ENCODE measurements at regions not wholly inside any gene's neighbourhood (a gene's known extent, or its start where the extent isn't known, plus 50 kb on each side); places are given as distances from the start of the nearest gene placed in this dataset.

DNA sequence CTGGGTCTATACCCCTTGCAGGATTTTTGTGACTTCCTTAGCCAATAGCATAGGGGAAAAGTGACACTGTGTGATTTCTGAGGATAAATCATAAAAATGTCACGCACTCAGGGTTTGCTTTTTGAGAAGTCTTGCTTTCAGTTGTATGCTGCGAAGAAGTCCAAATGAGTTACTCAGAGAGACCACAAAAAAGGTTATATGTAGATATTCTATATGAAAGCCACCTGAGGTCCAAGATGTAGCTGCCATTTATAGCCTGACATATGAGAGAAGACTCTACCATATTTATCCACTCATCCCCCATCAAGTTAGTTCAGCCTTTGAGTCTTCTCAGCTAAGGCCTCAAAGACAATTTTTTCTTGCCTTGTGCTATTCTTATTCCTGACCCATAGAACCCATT, 488.3 kb upstream of the MAP2 start:
- no peak overlapping the region for H2AFZ ChIP-seq (ENCODE audit: control insufficient read depth, low read length)
- H3K36me3 ChIP-seq (ENCODE audit: control insufficient read depth in 2 of 2, extremely low read depth in 1 of 2, insufficient read depth in 2 of 2, low read length in 2 of 2), result no peaks in the 10 kb centered on the region
- H3K27me3 ChIP-seq (ENCODE audit: control insufficient read depth, extremely low read depth, insufficient read depth, low read length), result no peaks in the 10 kb centered on the region
- no peak overlapping the region for H3K4me2 ChIP-seq (ENCODE audit: control insufficient read depth, extremely low read depth, insufficient read depth, low read depth, low read length)
- no peaks in the 10 kb centered on the region for H3K9me3 ChIP-seq (ENCODE audit: control insufficient read depth, low read depth, low read length)
- H3K79me2 ChIP-seq (ENCODE audit: control insufficient read depth, insufficient read depth, low read length), result no peaks in the 10 kb centered on the region
- TF ChIP-seq EZH2 (IDR thresholded peaks at IDR 0.05; ENCODE audit: low read length), result no peak
- TF ChIP-seq, protein P1, sequence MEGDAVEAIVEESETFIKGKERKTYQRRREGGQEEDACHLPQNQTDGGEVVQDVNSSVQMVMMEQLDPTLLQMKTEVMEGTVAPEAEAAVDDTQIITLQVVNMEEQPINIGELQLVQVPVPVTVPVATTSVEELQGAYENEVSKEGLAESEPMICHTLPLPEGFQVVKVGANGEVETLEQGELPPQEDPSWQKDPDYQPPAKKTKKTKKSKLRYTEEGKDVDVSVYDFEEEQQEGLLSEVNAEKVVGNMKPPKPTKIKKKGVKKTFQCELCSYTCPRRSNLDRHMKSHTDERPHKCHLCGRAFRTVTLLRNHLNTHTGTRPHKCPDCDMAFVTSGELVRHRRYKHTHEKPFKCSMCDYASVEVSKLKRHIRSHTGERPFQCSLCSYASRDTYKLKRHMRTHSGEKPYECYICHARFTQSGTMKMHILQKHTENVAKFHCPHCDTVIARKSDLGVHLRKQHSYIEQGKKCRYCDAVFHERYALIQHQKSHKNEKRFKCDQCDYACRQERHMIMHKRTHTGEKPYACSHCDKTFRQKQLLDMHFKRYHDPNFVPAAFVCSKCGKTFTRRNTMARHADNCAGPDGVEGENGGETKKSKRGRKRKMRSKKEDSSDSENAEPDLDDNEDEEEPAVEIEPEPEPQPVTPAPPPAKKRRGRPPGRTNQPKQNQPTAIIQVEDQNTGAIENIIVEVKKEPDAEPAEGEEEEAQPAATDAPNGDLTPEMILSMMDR (optimal IDR thresholded peaks at IDR 0.05 in 1 of 3, IDR thresholded peaks at IDR 0.05 in 1 of 3, conservative IDR thresholded peaks at IDR 0.05 in 1 of 3; ENCODE audit: extremely low read depth in 1 of 3, insufficient read depth in 2 of 3, low read length in 3 of 3), result no peak
- H4K20me1 ChIP-seq (ENCODE audit: control insufficient read depth, extremely low read depth, insufficient read depth, low read length), result no peaks in the 10 kb centered on the region
- FAIRE-seq, result no peak
- H3K9me1 ChIP-seq (ENCODE audit: control insufficient read depth, extremely low read depth, insufficient read depth, low read length), result no peaks in the 10 kb centered on the region
- no peak for DNase-seq (ENCODE audit: low read depth, low spot score)
- dilution Hi-C loops (cut with MboI; ENCODE audit: extremely low pct_ligation_motif_present, low sequenced_read_pairs), result no loop called here
- H3K4me3 ChIP-seq (ENCODE audit: control insufficient read depth in 2 of 3, extremely low read depth in 1 of 3, insufficient read depth in 2 of 3, low read depth in 1 of 3, low read length in 3 of 3), result no peak overlapping the region
- H3K9ac ChIP-seq (ENCODE audit: control insufficient read depth, extremely low read depth, insufficient read depth, low read length), result no peak overlapping the region
- no peaks in the 10 kb centered on the region for H3K4me1 ChIP-seq (ENCODE audit: control insufficient read depth, extremely low read depth, insufficient read depth, low read length)
- H3K27ac ChIP-seq (ENCODE audit: control insufficient read depth, insufficient read depth, low read length), result no peak overlapping the region

GRCh38 chr2:208937521-208937920, 486.3 kb upstream of the MAP2 start:
- Histone ChIP-seq H2AFZ (ENCODE audit: control insufficient read depth, low read length) (no peak overlapping the region), H3K9me1 (ENCODE audit: control insufficient read depth, extremely low read depth, insufficient read depth, low read length) (no peaks in the 10 kb centered on the region), H3K36me3 (ENCODE audit: control insufficient read depth in 2 of 2, extremely low read depth in 1 of 2, insufficient read depth in 2 of 2, low read length in 2 of 2) (no peaks in the 10 kb centered on the region), H4K20me1 (ENCODE audit: control insufficient read depth, extremely low read depth, insufficient read depth, low read length) (no peaks in the 10 kb centered on the region), H3K4me3 (ENCODE audit: control insufficient read depth in 2 of 3, extremely low read depth in 1 of 3, insufficient read depth in 2 of 3, low read depth in 1 of 3, low read length in 3 of 3) (no peak overlapping the region), H3K9ac (ENCODE audit: control insufficient read depth, extremely low read depth, insufficient read depth, low read length) (no peak overlapping the region), H3K9me3 (ENCODE audit: control insufficient read depth, low read depth, low read length) (no peaks in the 10 kb centered on the region), H3K4me1 (ENCODE audit: control insufficient read depth, extremely low read depth, insufficient read depth, low read length) (no peaks in the 10 kb centered on the region), H3K27me3 (ENCODE audit: control insufficient read depth, extremely low read depth, insufficient read depth, low read length) (no peaks in the 10 kb centered on the region), H3K79me2 (ENCODE audit: control insufficient read depth, insufficient read depth, low read length) (no peaks in the 10 kb centered on the region), H3K27ac (ENCODE audit: control insufficient read depth, insufficient read depth, low read length) (no peak overlapping the region), H3K4me2 (ENCODE audit: control insufficient read depth, extremely low read depth, insufficient read depth, low read depth, low read length) (no peak overlapping the region)
- TF ChIP-seq, protein P1 (optimal IDR thresholded peaks at IDR 0.05 in 1 of 3, IDR thresholded peaks at IDR 0.05 in 1 of 3, conservative IDR thresholded peaks at IDR 0.05 in 1 of 3; ENCODE audit: extremely low read depth in 1 of 3, insufficient read depth in 2 of 3, low read length in 3 of 3), result no peak
- TF ChIP-seq EZH2 (IDR thresholded peaks at IDR 0.05; ENCODE audit: low read length), result no peak
- no peak for FAIRE-seq
- dilution Hi-C loops (cut with MboI; ENCODE audit: extremely low pct_ligation_motif_present, low sequenced_read_pairs), result no loop called here
- DNase-seq (ENCODE audit: low read depth, low spot score), result no peak

Measured in keratinocyte (primary cell).